ENCODE measurements at regions not wholly inside any gene's neighbourhood (a gene's known extent, or its start where the extent isn't known, plus 50 kb on each side); places are given as distances from the start of the nearest gene placed in this dataset.

DNA sequence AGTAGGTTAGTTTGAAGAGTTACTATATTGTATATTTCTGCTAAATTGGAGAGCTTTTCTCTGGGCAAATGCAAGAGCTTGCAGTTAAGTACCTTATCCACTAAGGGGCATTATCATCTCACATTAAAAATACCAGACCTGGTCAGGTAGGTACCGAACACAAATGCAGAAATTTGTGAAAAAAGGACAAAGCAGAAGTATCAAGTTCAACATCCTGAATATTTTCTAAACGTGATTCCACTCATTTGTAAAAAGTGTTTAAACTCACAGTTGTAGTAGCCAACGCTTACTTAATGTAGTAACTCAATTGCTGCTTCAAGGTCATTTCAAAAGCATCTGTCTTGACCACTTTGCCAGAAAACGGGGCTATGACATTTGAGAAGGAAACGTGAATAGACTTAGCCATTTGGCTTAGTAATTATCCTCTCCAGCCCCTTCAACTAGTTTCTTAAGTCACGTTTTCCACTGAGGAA is 52.1 kb downstream of the CYRIA start:
- H3K27me3 ChIP-seq (replicated peaks in 1 of 7), result no peaks in the 10 kb centered on the region
- no peaks in the 10 kb centered on the region for H3K9me3 ChIP-seq
- H3K4me1 ChIP-seq, result peaks cover 3 to 68% (median 46%) of the 10 kb centered on the region in 6 donors
- WGBS, 5 donors, result 50 to 56% (median 52%) methylated on average over 6 of the region's 6 CpGs
- no peak for DNase-seq
- H3K4me3 ChIP-seq, result no peak overlapping the region
- intact Hi-C loops (cut with DNase I; ENCODE audit: low total_unique reads), result loop anchor here (5.0 kb wide), 1 partner anchor 144 kb away; no protein-coding TSS in a partner anchor
- peak overlapping the region in 3 of 8 donors; percentile 23 to 39 (median 32) for H3K27ac ChIP-seq
- peaks cover 0 to 81% (median 14%) of the 10 kb centered on the region in 6 donors for H3K36me3 ChIP-seq
- no peak for TF ChIP-seq POLR2AphosphoS5 (IDR thresholded peaks at IDR 0.05)
- TF ChIP-seq, protein P1, sequence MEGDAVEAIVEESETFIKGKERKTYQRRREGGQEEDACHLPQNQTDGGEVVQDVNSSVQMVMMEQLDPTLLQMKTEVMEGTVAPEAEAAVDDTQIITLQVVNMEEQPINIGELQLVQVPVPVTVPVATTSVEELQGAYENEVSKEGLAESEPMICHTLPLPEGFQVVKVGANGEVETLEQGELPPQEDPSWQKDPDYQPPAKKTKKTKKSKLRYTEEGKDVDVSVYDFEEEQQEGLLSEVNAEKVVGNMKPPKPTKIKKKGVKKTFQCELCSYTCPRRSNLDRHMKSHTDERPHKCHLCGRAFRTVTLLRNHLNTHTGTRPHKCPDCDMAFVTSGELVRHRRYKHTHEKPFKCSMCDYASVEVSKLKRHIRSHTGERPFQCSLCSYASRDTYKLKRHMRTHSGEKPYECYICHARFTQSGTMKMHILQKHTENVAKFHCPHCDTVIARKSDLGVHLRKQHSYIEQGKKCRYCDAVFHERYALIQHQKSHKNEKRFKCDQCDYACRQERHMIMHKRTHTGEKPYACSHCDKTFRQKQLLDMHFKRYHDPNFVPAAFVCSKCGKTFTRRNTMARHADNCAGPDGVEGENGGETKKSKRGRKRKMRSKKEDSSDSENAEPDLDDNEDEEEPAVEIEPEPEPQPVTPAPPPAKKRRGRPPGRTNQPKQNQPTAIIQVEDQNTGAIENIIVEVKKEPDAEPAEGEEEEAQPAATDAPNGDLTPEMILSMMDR (IDR thresholded peaks at IDR 0.05 in 8 of 11, conservative IDR thresholded peaks at IDR 0.05 in 3 of 11), result peak in 10 of 11 experiments; percentile 33 to 74 (median 62)

DNA sequence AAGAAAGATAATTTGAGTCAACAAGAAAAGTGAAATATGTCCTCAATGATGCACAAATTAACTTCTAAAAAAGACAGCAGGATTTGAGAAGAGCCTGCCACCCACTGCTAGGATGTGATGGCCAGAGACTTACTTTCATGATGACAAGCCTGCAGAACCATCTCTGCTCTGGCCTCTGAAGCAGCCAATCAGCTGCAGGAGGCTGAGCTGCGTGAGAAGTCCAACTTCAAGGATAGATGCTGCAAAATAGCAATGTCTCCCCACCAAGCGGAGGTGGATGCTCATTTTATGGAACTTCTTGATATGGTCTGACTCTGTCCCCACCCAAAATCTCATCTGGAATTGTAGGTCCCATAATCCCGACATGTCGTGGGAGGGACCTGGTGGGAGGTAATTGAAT is 53.1 kb downstream of the CYRIA start:
- Histone ChIP-seq H3K4me3 (no peak overlapping the region), H3K36me3 (peaks cover 0 to 75% (median 14%) of the 10 kb centered on the region in 6 donors), H3K27ac (no peak overlapping the region), H3K4me1 (peaks cover 4 to 65% (median 40%) of the 10 kb centered on the region in 6 donors), H3K9me3 (no peaks in the 10 kb centered on the region), H3K27me3 (replicated peaks in 1 of 7) (no peaks in the 10 kb centered on the region)
- 83 to 97% (median 91%) methylated on average over 4 of the region's 4 CpGs for WGBS, 5 donors
- intact Hi-C loops (cut with DNase I; ENCODE audit: low total_unique reads), result loop anchor here (5.0 kb wide), 1 partner anchor 145 kb away; no protein-coding TSS in a partner anchor
- no peak for TF ChIP-seq POLR2AphosphoS5 (IDR thresholded peaks at IDR 0.05)
- TF ChIP-seq, protein P1 (IDR thresholded peaks at IDR 0.05 in 8 of 11, conservative IDR thresholded peaks at IDR 0.05 in 3 of 11), result no peak
- TF ChIP-seq POLR2A (IDR thresholded peaks at IDR 0.05), result no peak
- no peak for DNase-seq

DNA sequence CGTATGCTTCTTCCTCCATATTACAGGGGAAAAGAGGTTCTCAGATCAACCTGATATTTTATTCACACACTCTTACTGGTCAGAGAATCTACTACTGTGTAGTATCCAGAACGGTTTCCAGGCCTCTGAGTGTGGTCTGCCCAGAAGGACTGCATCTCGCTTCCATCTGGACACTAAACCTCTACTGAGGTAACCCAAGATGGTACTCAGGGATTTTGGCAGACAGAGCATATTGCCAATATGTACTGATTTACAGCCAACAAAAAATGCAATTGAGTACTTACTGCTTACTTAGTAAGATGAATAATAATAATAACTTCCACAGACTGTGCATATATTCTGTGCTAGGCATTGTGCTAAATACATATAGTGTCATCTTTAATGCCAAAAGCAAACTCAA is 55.8 kb downstream of the CYRIA start:
- intact Hi-C loops (cut with DNase I; ENCODE audit: low total_unique reads), result loop anchor here (5.0 kb wide), 2 partner anchors 148 to 972 kb away; no protein-coding TSS in a partner anchor
- H3K27me3 ChIP-seq (replicated peaks in 1 of 7), result no peaks in the 10 kb centered on the region
- peaks cover 0 to 44% (median 27%) of the 10 kb centered on the region in 6 donors for H3K4me1 ChIP-seq
- no peak for DNase-seq
- TF ChIP-seq POLR2AphosphoS5 (IDR thresholded peaks at IDR 0.05) (no peak), POLR2A (IDR thresholded peaks at IDR 0.05) (no peak)
- TF ChIP-seq, protein P1 (IDR thresholded peaks at IDR 0.05 in 8 of 11, conservative IDR thresholded peaks at IDR 0.05 in 3 of 11), result no peak
- 81 to 88% (median 85%) methylated on average over 3 of the region's 3 CpGs for WGBS, 5 donors
- peak overlapping the region in 4 of 8 donors; percentile 4 to 61 (median 36) for H3K27ac ChIP-seq
- no peaks in the 10 kb centered on the region for H3K9me3 ChIP-seq
- H3K36me3 ChIP-seq, result peaks cover 0 to 68% (median 5%) of the 10 kb centered on the region in 6 donors
- H3K4me3 ChIP-seq, result no peak overlapping the region
